HepG2 (cell line): ENCODE measurements at regions not wholly inside any gene's neighbourhood (a gene's known extent, or its start where the extent isn't known, plus 50 kb on each side); places are given as distances from the start of the nearest gene placed in this dataset.

Experiments used
- ATAC-seq: fragments of 200-7000 bp; cut with Tn5 transposase; 3 replicates; pipeline ENCODE4 v1.9.1; 2020; ENCODE audit warnings: mild to moderate bottlenecking, moderate library complexity
- BruUV-seq: library from RNA; stranded (reverse); fragments of 400-500 nt; replicated peaks from 2 replicates; lab custom pipeline; 2021; lab: Mats Ljungman, UMichigan
- CTCF ChIA-PET: fragments of 300-600 bp; formaldehyde crosslinking; extraction: SDS; loops from one replicate; lab custom pipeline; 2021; ENCODE audit warnings: low total read pairs, inconsistent platforms, low intra/inter-chr PET ratio; lab: Yijun Ruan, JAX
- POLR2A ChIA-PET: fragments of 350-600 bp; sonication (Branson Sonifier 250); formaldehyde crosslinking; loops from one replicate; lab custom pipeline; 2020; ENCODE audit warnings: antibody characterized with exemption, inconsistent platforms; lab: Yijun Ruan, JAX
- DNase-seq: peaks from one replicate; pipeline ENCODE4 v3.0.0-alpha.2; 2015; ENCODE audit warnings: low spot score
- FAIRE-seq: peaks from 3 replicates; lab custom pipeline; 2011; peaks lifted over from hg19 to GRCh38; lab: Jason Lieb, UNC
- H2AFZ ChIP-seq: one replicate; pipeline ENCODE4 v1.6.1; 2011; ENCODE audit warnings: low read length, inconsistent platforms
- H3K27ac ChIP-seq: fragments of 300-600 bp; 3 replicates; pipeline ENCODE4 v1.8.0; 2011; ENCODE audit warnings: mixed run types, mild to moderate bottlenecking, mixed read lengths, low read length, inconsistent platforms; ENCODE audit not compliant: insufficient read depth; ENCODE audit errors: extremely low read length
- H3K27me3 ChIP-seq, 2 experiments: fragments of 200-600 bp in 1 of 2; 2 replicates in 1 of 2; 3 replicates in 1 of 2; pipeline versions ENCODE4 v1.6.0 to v1.8.0; 2011; ENCODE audit warnings: low read length in 2 of 2, mild to moderate bottlenecking in 2 of 2, moderate library complexity in 2 of 2, inconsistent platforms in 1 of 2; ENCODE audit not compliant: insufficient read depth in 2 of 2, control insufficient read depth in 1 of 2
- H3K36me3 ChIP-seq, 2 experiments: fragments of 200-600 bp in 1 of 2; replicated peaks in 1 of 2; 2 replicates in 1 of 2; 3 replicates in 1 of 2; pipeline versions ENCODE4 v1.5.1 to v1.8.0; 2011; ENCODE audit warnings: low read length in 2 of 2, inconsistent platforms in 1 of 2; ENCODE audit not compliant: insufficient read depth in 2 of 2, control insufficient read depth in 1 of 2
- H3K4me1 ChIP-seq: 2 replicates; pipeline ENCODE4 v1.5.1; 2012; ENCODE audit warnings: low read length, inconsistent platforms; ENCODE audit not compliant: insufficient read depth
- H3K4me2 ChIP-seq: 2 replicates; pipeline ENCODE4 v1.6.0; 2011; ENCODE audit warnings: low read depth, low read length, inconsistent platforms
- H3K4me3 ChIP-seq, 3 experiments: fragments of 200-600 bp in 1 of 3; sonication (generic), shearing (Covaris generic) in 1 of 3; replicated peaks in 1 of 3; 2 replicates each; pipeline ENCODE4 v1.5.1; 2011 to 2016; ENCODE audit warnings: low read length in 3 of 3, inconsistent platforms in 2 of 3, low read depth in 2 of 3, mild to moderate bottlenecking in 2 of 3, control low read depth in 1 of 3, mixed read lengths in 1 of 3; ENCODE audit not compliant: insufficient read depth in 1 of 3
- H3K79me2 ChIP-seq: one replicate; pipeline ENCODE4 v1.6.1; 2011; ENCODE audit warnings: low read length, inconsistent platforms; ENCODE audit not compliant: insufficient read depth
- H3K9ac ChIP-seq: 2 replicates; pipeline ENCODE4 v1.6.0; 2011; ENCODE audit warnings: mild to moderate bottlenecking, low read depth, low read length, inconsistent platforms; ENCODE audit not compliant: insufficient read depth
- H3K9me3 ChIP-seq: 2 replicates; pipeline ENCODE4 v1.5.1; 2012; ENCODE audit warnings: mild to moderate bottlenecking, low read length
- H4K20me1 ChIP-seq: 2 replicates; pipeline ENCODE4 v1.6.0; 2011; ENCODE audit warnings: inconsistent platforms, mild to moderate bottlenecking, low read length, moderate library complexity; ENCODE audit not compliant: insufficient read depth
- HNRNPH1 ChIP-seq: fragments of 200-400 bp; formaldehyde crosslinking; optimal IDR thresholded peaks from 2 replicates; pipeline ENCODE3; 2017; ENCODE audit warnings: mild to moderate bottlenecking, low read depth, low read length
- SNRNP70 ChIP-seq: fragments of 200-400 bp; formaldehyde crosslinking; IDR thresholded peaks from 2 replicates; pipeline ENCODE4 v1.6.1; 2017; ENCODE audit warnings: mild to moderate bottlenecking, low read depth, low read length, moderate library complexity
- SYNCRIP ChIP-seq: fragments of 200-400 bp; formaldehyde crosslinking; IDR thresholded peaks from 2 replicates; pipeline ENCODE4 v1.6.1; 2018; ENCODE audit warnings: mild to moderate bottlenecking, low read depth, low read length; ENCODE audit not compliant: insufficient read depth
- ZFP36 ChIP-seq: fragments of 150-350 bp; IDR thresholded peaks from 2 replicates; pipeline ENCODE4 v1.6.1; 2018; ENCODE audit warnings: borderline replicate concordance, low read length, low read depth; ENCODE audit not compliant: partially characterized antibody
- ZIK1 ChIP-seq: sonication (generic); formaldehyde crosslinking; IDR thresholded peaks from 2 replicates; pipeline ENCODE4 v1.5.0; 2020; ENCODE audit warnings: mild to moderate bottlenecking, low read depth, missing genetic modification reagents, borderline replicate concordance
- ZNF143 ChIP-seq: sonication (generic); formaldehyde crosslinking; IDR thresholded peaks from 2 replicates; pipeline ENCODE4 v1.4.0; 2020; ENCODE audit warnings: missing genetic modification reagents
- ZNF616 ChIP-seq: sonication (generic); formaldehyde crosslinking; IDR thresholded peaks from 2 replicates; pipeline ENCODE4 v1.5.0; 2020; ENCODE audit warnings: low read depth, mild to moderate bottlenecking, missing genetic modification reagents
- WGBS: methylation state at CpG from one replicate; pipeline ENCODE4 v1.1.6; 2017; ENCODE audit warnings: low lambda C conversion rate; 5-methylcytosine and 5-hydroxymethylcytosine counted together
- in situ Hi-C: cut with HindIII; loops from 2 replicates; pipeline ENCODE4 v1.10.0; 2017; ENCODE audit warnings: low pct_unique_long_range_greater_than_20kb; ENCODE audit not compliant: extremely low pct_ligation_motif_present
- intact Hi-C: fragments of 100-400 bp; cut with micrococcal nuclease; formaldehyde crosslinking; loops from one replicate; pipeline ENCODE4 v1.10.0; 2022; ENCODE audit not compliant: unreplicated experiment
- TF ChIP-seq, protein P1 (sequence below): IDR thresholded peaks from 2 replicates; pipeline ENCODE4 v1.6.1; 2016
- TF ChIP-seq, protein P2 (sequence below): sonication (generic); formaldehyde crosslinking; IDR thresholded peaks from 2 replicates; pipeline ENCODE4 v1.8.1; 2023; ENCODE audit warnings: missing genetic modification reagents, inconsistent platforms, borderline replicate concordance
- TF ChIP-seq, protein P3 (sequence below): sonication (generic); formaldehyde crosslinking; IDR thresholded peaks from 2 replicates; pipeline ENCODE4 v1.9.0; 2021; ENCODE audit warnings: missing genetic modification reagents, borderline replicate concordance

DNA sequence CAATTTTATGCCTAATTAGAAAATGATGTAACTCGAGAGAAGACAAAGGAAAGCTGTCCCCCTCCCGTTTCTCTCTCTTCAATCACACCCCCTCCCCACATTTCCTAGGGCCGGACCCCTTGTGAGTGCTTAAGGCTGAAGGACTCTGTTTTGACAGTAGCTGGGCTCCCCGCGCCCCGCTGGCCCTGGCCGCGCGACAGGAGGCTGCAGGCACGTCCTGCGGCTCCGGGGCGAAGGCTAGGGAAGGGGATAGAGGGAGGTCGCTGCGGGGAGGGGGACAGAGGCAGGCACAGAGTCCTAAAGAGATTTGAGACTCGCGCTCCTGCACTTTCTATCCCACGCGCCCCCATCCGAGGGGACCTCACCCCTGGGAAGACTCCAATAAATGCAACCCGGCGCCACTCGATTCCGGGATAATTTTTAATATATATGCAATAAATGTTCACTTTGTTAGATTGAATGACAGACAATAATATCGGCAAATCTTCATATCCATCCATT lies 56.2 kb upstream of the TMEM33 start:
- H3K9ac ChIP-seq = no peak overlapping the region
- no TSS peak for BruUV-seq
- no peaks in the 10 kb centered on the region for H3K79me2 ChIP-seq
- no peak overlapping the region for H2AFZ ChIP-seq
- CTCF ChIA-PET = no interaction called here
- no peak overlapping the region for H3K4me2 ChIP-seq
- no peaks in the 10 kb centered on the region for H4K20me1 ChIP-seq
- no peak for DNase-seq
- peaks cover 0 to 30% of the 10 kb centered on the region in 2 experiments for H3K27me3 ChIP-seq
- no peak overlapping the region for H3K27ac ChIP-seq
- H3K4me1 ChIP-seq = peaks cover 9% of the 10 kb centered on the region; the same call in 1 of the 2 replicates
- no peak overlapping the region for H3K4me3 ChIP-seq
- FAIRE-seq = no peak
- POLR2A ChIA-PET = no interaction called here
- no peak for TF ChIP-seq ZFP36
- TF ChIP-seq, protein P1, sequence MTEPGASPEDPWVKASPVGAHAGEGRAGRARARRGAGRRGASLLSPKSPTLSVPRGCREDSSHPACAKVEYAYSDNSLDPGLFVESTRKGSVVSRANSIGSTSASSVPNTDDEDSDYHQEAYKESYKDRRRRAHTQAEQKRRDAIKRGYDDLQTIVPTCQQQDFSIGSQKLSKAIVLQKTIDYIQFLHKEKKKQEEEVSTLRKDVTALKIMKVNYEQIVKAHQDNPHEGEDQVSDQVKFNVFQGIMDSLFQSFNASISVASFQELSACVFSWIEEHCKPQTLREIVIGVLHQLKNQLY (CRISPR knock-in tag) = no peak
- TF ChIP-seq SYNCRIP = no peak
- TF ChIP-seq ZIK1 (CRISPR knock-in tag) = no peak
- TF ChIP-seq SNRNP70 = no peak
- TF ChIP-seq HNRNPH1 = no peak
- TF ChIP-seq ZNF616 (CRISPR knock-in tag) = no peak
- TF ChIP-seq, protein P2, sequence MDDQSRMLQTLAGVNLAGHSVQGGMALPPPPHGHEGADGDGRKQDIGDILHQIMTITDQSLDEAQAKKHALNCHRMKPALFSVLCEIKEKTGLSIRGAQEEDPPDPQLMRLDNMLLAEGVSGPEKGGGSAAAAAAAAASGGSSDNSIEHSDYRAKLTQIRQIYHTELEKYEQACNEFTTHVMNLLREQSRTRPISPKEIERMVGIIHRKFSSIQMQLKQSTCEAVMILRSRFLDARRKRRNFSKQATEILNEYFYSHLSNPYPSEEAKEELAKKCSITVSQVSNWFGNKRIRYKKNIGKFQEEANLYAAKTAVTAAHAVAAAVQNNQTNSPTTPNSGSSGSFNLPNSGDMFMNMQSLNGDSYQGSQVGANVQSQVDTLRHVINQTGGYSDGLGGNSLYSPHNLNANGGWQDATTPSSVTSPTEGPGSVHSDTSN (CRISPR knock-in tag) = no peak
- TF ChIP-seq, protein P3, sequence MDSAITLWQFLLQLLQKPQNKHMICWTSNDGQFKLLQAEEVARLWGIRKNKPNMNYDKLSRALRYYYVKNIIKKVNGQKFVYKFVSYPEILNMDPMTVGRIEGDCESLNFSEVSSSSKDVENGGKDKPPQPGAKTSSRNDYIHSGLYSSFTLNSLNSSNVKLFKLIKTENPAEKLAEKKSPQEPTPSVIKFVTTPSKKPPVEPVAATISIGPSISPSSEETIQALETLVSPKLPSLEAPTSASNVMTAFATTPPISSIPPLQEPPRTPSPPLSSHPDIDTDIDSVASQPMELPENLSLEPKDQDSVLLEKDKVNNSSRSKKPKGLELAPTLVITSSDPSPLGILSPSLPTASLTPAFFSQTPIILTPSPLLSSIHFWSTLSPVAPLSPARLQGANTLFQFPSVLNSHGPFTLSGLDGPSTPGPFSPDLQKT (CRISPR knock-in tag) = no peak
- TF ChIP-seq ZNF143 (CRISPR knock-in tag) = no peak
- ATAC-seq = no peak
- no peaks in the 10 kb centered on the region for H3K36me3 ChIP-seq
- in situ Hi-C loops (no loop called here), intact Hi-C loops (no loop called here)
- H3K9me3 ChIP-seq = no peaks in the 10 kb centered on the region
- 58% methylated on average over 22 of the region's 25 CpGs for whole genome bisulfite sequencing
